SK-N-MC (cell line): ENCODE measurements at regions not wholly inside any gene's neighbourhood (a gene's known extent, or its start where the extent isn't known, plus 50 kb on each side); places are given as distances from the start of the nearest gene placed in this dataset.

Experiments used
- EZH2 ChIP-seq: fragments of 200-600 bp; sonication (generic); IDR thresholded peaks from one replicate; pipeline ENCODE4 v1.6.1; 2017; ENCODE audit warnings: antibody characterized with exemption
- POLR2AphosphoS5 ChIP-seq: IDR thresholded peaks from 2 replicates; pipeline ENCODE4 v1.6.1; 2012; ENCODE audit warnings: mild to moderate bottlenecking, low read depth, low read length, borderline replicate concordance

- TF ChIP-seq EZH2 (no peak), POLR2AphosphoS5 (no peak)
Measured at GRCh38 chr5:86979811-86980411, 287.8 kb upstream of the RASA1 start.
